ENCODE measurements at regions not wholly inside any gene's neighbourhood (a gene's known extent, or its start where the extent isn't known, plus 50 kb on each side); places are given as distances from the start of the nearest gene placed in this dataset.

DNA sequence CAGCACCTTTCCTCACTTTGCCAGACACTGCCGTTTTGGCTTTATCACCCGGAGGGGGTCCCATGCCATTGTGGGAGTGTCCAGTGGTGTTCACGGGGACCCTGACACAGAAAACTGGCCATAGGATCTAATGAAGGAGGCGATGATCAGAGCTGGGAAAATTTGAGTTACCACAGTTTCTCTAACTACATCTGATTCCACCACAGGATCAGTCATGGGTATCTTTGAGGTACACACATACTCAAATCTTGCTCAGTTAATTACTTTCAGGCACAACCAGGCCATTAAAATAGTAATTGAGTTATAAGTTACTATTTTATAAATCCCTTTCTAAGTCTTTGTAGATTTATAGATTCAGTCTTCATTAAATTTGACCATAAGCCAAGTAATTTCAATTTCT, 215.1 kb downstream of the PRL start:
- ChIA-PET CTCF (ENCODE audit: unreplicated experiment) (no interaction called here), POLR2A (no interaction called here)
- Histone ChIP-seq H3K36me3 (ENCODE audit: insufficient read depth, low read length) (no peaks in the 10 kb centered on the region), H3K4me1 (ENCODE audit: insufficient read depth, low read length, poor library complexity, severe bottlenecking) (no peaks in the 10 kb centered on the region), H3K4me2 (ENCODE audit: low read length) (no peak overlapping the region), H3K79me2 (ENCODE audit: insufficient read depth, low read depth, low read length) (no peaks in the 10 kb centered on the region), H3K9me2 (ENCODE audit: insufficient read depth, low read length) (no peaks in the 10 kb centered on the region), H3K4me3 (ENCODE audit: low read depth, low read length, poor library complexity, severe bottlenecking) (no peak overlapping the region), H4K20me1 (ENCODE audit: insufficient read depth, low read length) (no peaks in the 10 kb centered on the region), H3K9me3 (ENCODE audit: low read length) (no peaks in the 10 kb centered on the region), H3K27ac (ENCODE audit: low read depth, low read length, poor library complexity, severe bottlenecking) (no peak overlapping the region), H2AFZ (ENCODE audit: low read length) (no peak overlapping the region)
- intact Hi-C loops (cut with micrococcal nuclease; ENCODE audit: unreplicated experiment) = no loop called here
- TF ChIP-seq, protein P1, sequence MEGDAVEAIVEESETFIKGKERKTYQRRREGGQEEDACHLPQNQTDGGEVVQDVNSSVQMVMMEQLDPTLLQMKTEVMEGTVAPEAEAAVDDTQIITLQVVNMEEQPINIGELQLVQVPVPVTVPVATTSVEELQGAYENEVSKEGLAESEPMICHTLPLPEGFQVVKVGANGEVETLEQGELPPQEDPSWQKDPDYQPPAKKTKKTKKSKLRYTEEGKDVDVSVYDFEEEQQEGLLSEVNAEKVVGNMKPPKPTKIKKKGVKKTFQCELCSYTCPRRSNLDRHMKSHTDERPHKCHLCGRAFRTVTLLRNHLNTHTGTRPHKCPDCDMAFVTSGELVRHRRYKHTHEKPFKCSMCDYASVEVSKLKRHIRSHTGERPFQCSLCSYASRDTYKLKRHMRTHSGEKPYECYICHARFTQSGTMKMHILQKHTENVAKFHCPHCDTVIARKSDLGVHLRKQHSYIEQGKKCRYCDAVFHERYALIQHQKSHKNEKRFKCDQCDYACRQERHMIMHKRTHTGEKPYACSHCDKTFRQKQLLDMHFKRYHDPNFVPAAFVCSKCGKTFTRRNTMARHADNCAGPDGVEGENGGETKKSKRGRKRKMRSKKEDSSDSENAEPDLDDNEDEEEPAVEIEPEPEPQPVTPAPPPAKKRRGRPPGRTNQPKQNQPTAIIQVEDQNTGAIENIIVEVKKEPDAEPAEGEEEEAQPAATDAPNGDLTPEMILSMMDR (conservative IDR thresholded peaks at IDR 0.05; ENCODE audit: low read length) = no peak
- no peak for TF ChIP-seq EZH2phosphoT487 (IDR thresholded peaks at IDR 0.05; ENCODE audit: borderline replicate concordance, low read depth, low read length)
- DNase-seq (ENCODE audit: low spot score) = no peak
- BruUV-seq (replicated peaks) = no TSS peak

GRCh38 chr6:22082218-22082617, 214.6 kb downstream of the PRL start:
- Histone ChIP-seq H3K4me3 (ENCODE audit: low read depth, low read length, poor library complexity, severe bottlenecking) (no peak overlapping the region), H3K9me2 (ENCODE audit: insufficient read depth, low read length) (no peaks in the 10 kb centered on the region), H3K4me1 (ENCODE audit: insufficient read depth, low read length, poor library complexity, severe bottlenecking) (no peaks in the 10 kb centered on the region), H3K9me3 (ENCODE audit: low read length) (no peaks in the 10 kb centered on the region), H4K20me1 (ENCODE audit: insufficient read depth, low read length) (no peaks in the 10 kb centered on the region), H3K36me3 (ENCODE audit: insufficient read depth, low read length) (no peaks in the 10 kb centered on the region), H3K79me2 (ENCODE audit: insufficient read depth, low read depth, low read length) (no peaks in the 10 kb centered on the region), H3K27ac (ENCODE audit: low read depth, low read length, poor library complexity, severe bottlenecking) (no peak overlapping the region), H2AFZ (ENCODE audit: low read length) (no peak overlapping the region), H3K4me2 (ENCODE audit: low read length) (no peak overlapping the region)
- intact Hi-C loops (cut with micrococcal nuclease; ENCODE audit: unreplicated experiment) = no loop called here
- no TSS peak for BruUV-seq (replicated peaks)
- POLR2A ChIA-PET = no interaction called here
- TF ChIP-seq EZH2phosphoT487 (IDR thresholded peaks at IDR 0.05; ENCODE audit: borderline replicate concordance, low read depth, low read length) = no peak
- TF ChIP-seq, protein P1 (conservative IDR thresholded peaks at IDR 0.05; ENCODE audit: low read length) = no peak
- CTCF ChIA-PET (ENCODE audit: unreplicated experiment) = no interaction called here
- DNase-seq (ENCODE audit: low spot score) = no peak

DNA sequence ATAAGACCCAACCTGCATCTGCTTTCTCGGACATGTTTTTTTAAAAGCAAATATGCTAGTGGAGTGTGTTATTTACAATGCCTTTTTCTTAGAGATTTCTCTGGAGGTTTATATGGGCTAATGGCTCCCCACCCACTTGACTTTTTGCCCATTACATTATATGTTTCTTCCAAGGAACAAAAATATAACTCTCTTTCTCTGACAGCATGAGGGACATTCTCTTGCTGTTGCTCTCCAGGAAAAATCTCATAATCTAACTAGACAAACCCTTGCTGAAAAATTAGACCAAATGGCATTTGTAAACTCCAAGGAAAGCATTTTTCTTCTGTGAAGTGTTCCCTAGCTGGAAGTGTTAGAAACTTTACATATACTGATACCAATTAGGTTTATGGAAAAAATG, 213.7 kb downstream of the PRL start:
- Histone ChIP-seq H3K36me3 (ENCODE audit: insufficient read depth, low read length) (no peaks in the 10 kb centered on the region), H4K20me1 (ENCODE audit: insufficient read depth, low read length) (no peaks in the 10 kb centered on the region), H3K27ac (ENCODE audit: low read depth, low read length, poor library complexity, severe bottlenecking) (no peak overlapping the region), H3K4me3 (ENCODE audit: low read depth, low read length, poor library complexity, severe bottlenecking) (no peak overlapping the region), H3K9me2 (ENCODE audit: insufficient read depth, low read length) (no peaks in the 10 kb centered on the region), H3K4me1 (ENCODE audit: insufficient read depth, low read length, poor library complexity, severe bottlenecking) (no peaks in the 10 kb centered on the region), H3K9me3 (ENCODE audit: low read length) (no peaks in the 10 kb centered on the region), H3K79me2 (ENCODE audit: insufficient read depth, low read depth, low read length) (no peaks in the 10 kb centered on the region), H2AFZ (ENCODE audit: low read length) (no peak overlapping the region), H3K4me2 (ENCODE audit: low read length) (no peak overlapping the region)
- no TSS peak for BruUV-seq (replicated peaks)
- DNase-seq (ENCODE audit: low spot score) = no peak
- intact Hi-C loops (cut with micrococcal nuclease; ENCODE audit: unreplicated experiment) = no loop called here
- no peak for TF ChIP-seq EZH2phosphoT487 (IDR thresholded peaks at IDR 0.05; ENCODE audit: borderline replicate concordance, low read depth, low read length)
- TF ChIP-seq, protein P1 (conservative IDR thresholded peaks at IDR 0.05; ENCODE audit: low read length) = no peak
- ChIA-PET POLR2A (no interaction called here), CTCF (ENCODE audit: unreplicated experiment) (no interaction called here)
